ENCODE measurements at regions not wholly inside any gene's neighbourhood (a gene's known extent, or its start where the extent isn't known, plus 50 kb on each side); places are given as distances from the start of the nearest gene placed in this dataset.

- Histone ChIP-seq H3K4me2 (ENCODE audit: low read length) (no peak overlapping the region), H3K9me2 (replicated peaks; ENCODE audit: control insufficient read depth, low read length) (no peaks in the 10 kb centered on the region), H3K27me3 (ENCODE audit: control insufficient read depth, low read length) (no peaks in the 10 kb centered on the region), H3K27ac (ENCODE audit: low read depth, low read length) (no peak overlapping the region), H4K20me1 (ENCODE audit: control insufficient read depth, insufficient read depth, low read depth, low read length) (no peaks in the 10 kb centered on the region), H3K79me2 (ENCODE audit: control insufficient read depth, low read length) (no peaks in the 10 kb centered on the region), H3K36me3 (ENCODE audit: control insufficient read depth, low read length) (no peaks in the 10 kb centered on the region), H3F3A (ENCODE audit: control insufficient read depth, insufficient read depth) (no peaks in the 10 kb centered on the region), H3K4me3 (ENCODE audit: low read length) (no peak overlapping the region), H3K9me3 (ENCODE audit: control insufficient read depth, insufficient read depth, low read length) (peaks cover 4% of the 10 kb centered on the region; the same call in 1 of the 2 replicates), H3K4me1 (ENCODE audit: control insufficient read depth, low read length) (no peaks in the 10 kb centered on the region)
- TF ChIP-seq, protein P1, sequence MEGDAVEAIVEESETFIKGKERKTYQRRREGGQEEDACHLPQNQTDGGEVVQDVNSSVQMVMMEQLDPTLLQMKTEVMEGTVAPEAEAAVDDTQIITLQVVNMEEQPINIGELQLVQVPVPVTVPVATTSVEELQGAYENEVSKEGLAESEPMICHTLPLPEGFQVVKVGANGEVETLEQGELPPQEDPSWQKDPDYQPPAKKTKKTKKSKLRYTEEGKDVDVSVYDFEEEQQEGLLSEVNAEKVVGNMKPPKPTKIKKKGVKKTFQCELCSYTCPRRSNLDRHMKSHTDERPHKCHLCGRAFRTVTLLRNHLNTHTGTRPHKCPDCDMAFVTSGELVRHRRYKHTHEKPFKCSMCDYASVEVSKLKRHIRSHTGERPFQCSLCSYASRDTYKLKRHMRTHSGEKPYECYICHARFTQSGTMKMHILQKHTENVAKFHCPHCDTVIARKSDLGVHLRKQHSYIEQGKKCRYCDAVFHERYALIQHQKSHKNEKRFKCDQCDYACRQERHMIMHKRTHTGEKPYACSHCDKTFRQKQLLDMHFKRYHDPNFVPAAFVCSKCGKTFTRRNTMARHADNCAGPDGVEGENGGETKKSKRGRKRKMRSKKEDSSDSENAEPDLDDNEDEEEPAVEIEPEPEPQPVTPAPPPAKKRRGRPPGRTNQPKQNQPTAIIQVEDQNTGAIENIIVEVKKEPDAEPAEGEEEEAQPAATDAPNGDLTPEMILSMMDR (IDR thresholded peaks at IDR 0.05; ENCODE audit: low read depth, low read length, poor library complexity, severe bottlenecking), result no peak
- no peak for TF ChIP-seq EZH2phosphoT487 (IDR thresholded peaks at IDR 0.05; ENCODE audit: borderline replicate concordance, low read length)
Measured at GRCh38 chr18:78528411-78529258, 451.0 kb upstream of the SALL3 start.

- Histone ChIP-seq H4K20me1 (ENCODE audit: control insufficient read depth, insufficient read depth, low read depth, low read length) (no peaks in the 10 kb centered on the region), H3K4me3 (ENCODE audit: low read length) (no peak overlapping the region), H3F3A (ENCODE audit: control insufficient read depth, insufficient read depth) (no peaks in the 10 kb centered on the region), H3K4me2 (ENCODE audit: low read length) (no peak overlapping the region), H3K9me3 (ENCODE audit: control insufficient read depth, insufficient read depth, low read length) (no peaks in the 10 kb centered on the region), H3K9me2 (replicated peaks; ENCODE audit: control insufficient read depth, low read length) (no peaks in the 10 kb centered on the region), H3K27me3 (ENCODE audit: control insufficient read depth, low read length) (no peaks in the 10 kb centered on the region), H3K36me3 (ENCODE audit: control insufficient read depth, low read length) (no peaks in the 10 kb centered on the region), H3K4me1 (ENCODE audit: control insufficient read depth, low read length) (no peaks in the 10 kb centered on the region), H3K27ac (ENCODE audit: low read depth, low read length) (no peak overlapping the region), H3K79me2 (ENCODE audit: control insufficient read depth, low read length) (no peaks in the 10 kb centered on the region)
- TF ChIP-seq EZH2phosphoT487 (IDR thresholded peaks at IDR 0.05; ENCODE audit: borderline replicate concordance, low read length), result no peak
- TF ChIP-seq, protein P1 (IDR thresholded peaks at IDR 0.05; ENCODE audit: low read depth, low read length, poor library complexity, severe bottlenecking), result no peak
Measured at GRCh38 chr18:78531637-78532036, 448.0 kb upstream of the SALL3 start.

- Histone ChIP-seq H3K27me3 (ENCODE audit: control insufficient read depth, low read length) (no peaks in the 10 kb centered on the region), H3K4me3 (ENCODE audit: low read length) (no peak overlapping the region), H3K27ac (ENCODE audit: low read depth, low read length) (no peak overlapping the region), H3K79me2 (ENCODE audit: control insufficient read depth, low read length) (no peaks in the 10 kb centered on the region), H3K9me2 (replicated peaks; ENCODE audit: control insufficient read depth, low read length) (no peaks in the 10 kb centered on the region), H3K4me1 (ENCODE audit: control insufficient read depth, low read length) (no peaks in the 10 kb centered on the region), H3K4me2 (ENCODE audit: low read length) (no peak overlapping the region), H3K36me3 (ENCODE audit: control insufficient read depth, low read length) (no peaks in the 10 kb centered on the region), H3F3A (ENCODE audit: control insufficient read depth, insufficient read depth) (no peaks in the 10 kb centered on the region), H3K9me3 (ENCODE audit: control insufficient read depth, insufficient read depth, low read length) (no peaks in the 10 kb centered on the region), H4K20me1 (ENCODE audit: control insufficient read depth, insufficient read depth, low read depth, low read length) (no peaks in the 10 kb centered on the region)
- no peak for TF ChIP-seq EZH2phosphoT487 (IDR thresholded peaks at IDR 0.05; ENCODE audit: borderline replicate concordance, low read length)
- TF ChIP-seq, protein P1 (IDR thresholded peaks at IDR 0.05; ENCODE audit: low read depth, low read length, poor library complexity, severe bottlenecking), result no peak
Measured at GRCh38 chr18:78538669-78539440, 440.8 kb upstream of the SALL3 start.
